Upper lobe of left lung (tissue), 4 donors: ENCODE measurements at regions not wholly inside any gene's neighbourhood (a gene's known extent, or its start where the extent isn't known, plus 50 kb on each side); places are given as distances from the start of the nearest gene placed in this dataset.

Experiments
- CTCF ChIP-seq, 6 experiments: fragments of 450-650 bp in 4 of 6; fragments of 200-600 bp in 2 of 6; sonication (generic) in 2 of 6; IDR thresholded peaks; one replicate each; pipeline ENCODE4 v1.5.1; 2016 to 2019; ENCODE audit warnings: antibody characterized with exemption in 6 of 6
- POLR2A ChIP-seq, 4 donors: fragments of 450-650 bp; IDR thresholded peaks; one replicate each; pipeline ENCODE4 v1.5.1; 2016 to 2017; ENCODE audit warnings: antibody characterized with exemption in 4 of 4, mild to moderate bottlenecking in 2 of 4

- TF ChIP-seq CTCF (IDR thresholded peaks at IDR 0.05) (no peak), POLR2A (IDR thresholded peaks at IDR 0.05) (no peak)
Observed at GRCh38 chr12:92299744-92300143, 154.1 kb upstream of the BTG1 start.
